NCI-H524 treated with DMSO at 0.1 percent for 48 hours (cell line): ENCODE measurements at regions not wholly inside any gene's neighbourhood (a gene's known extent, or its start where the extent isn't known, plus 50 kb on each side); places are given as distances from the start of the nearest gene placed in this dataset.
"Not testable (repeated sequence)": the region's sequence is repeated elsewhere in the genome, so short reads cannot be mapped to it uniquely, and the experiment has no call there.

ENCODE experiments used
- DNase-seq: peaks from one replicate; lab custom pipeline; 2025; lab: John Stamatoyannopoulos, UW

GRCh38 chr5:4570047-4570995 is 569.8 kb upstream of the ADAMTS16 start:
- DNase-seq: no peak

GRCh38 chr5:4571248-4571948 is 568.7 kb upstream of the ADAMTS16 start:
- no peak for DNase-seq

- DNase-seq: no peak
These were observed 567.6 kb upstream of the ADAMTS16 start for GRCh38 chr5:4572311-4573100.

GRCh38 chr5:4575608-4576007 is 564.5 kb upstream of the ADAMTS16 start:
- no peak for DNase-seq

GRCh38 chr5:4576161-4576748 is 563.9 kb upstream of the ADAMTS16 start:
- DNase-seq: no peak

GRCh38 chr5:4576908-4577307 is 563.2 kb upstream of the ADAMTS16 start:
- no peak for DNase-seq

- DNase-seq: no peak
These were observed 560.5 kb upstream of the ADAMTS16 start for GRCh38 chr5:4579679-4580078.

GRCh38 chr5:4580772-4581171 is 559.4 kb upstream of the ADAMTS16 start:
- no peak for DNase-seq

GRCh38 chr5:4581289-4581688 is 558.8 kb upstream of the ADAMTS16 start:
- no peak for DNase-seq

GRCh38 chr5:4584982-4585381 is 555.1 kb upstream of the ADAMTS16 start:
- no peak for DNase-seq

GRCh38 chr5:4613440-4613839 is 526.7 kb upstream of the ADAMTS16 start:
- no peak for DNase-seq

GRCh38 chr5:4614088-4614487 is 526.0 kb upstream of the ADAMTS16 start:
- peak; percentile 73 for DNase-seq

GRCh38 chr5:4615369-4615768 is 524.8 kb upstream of the ADAMTS16 start:
- DNase-seq: not testable (repeated sequence)

- DNase-seq: no peak
These were observed 514.8 kb upstream of the ADAMTS16 start for GRCh38 chr5:4625206-4625896.

- peak; percentile 87 for DNase-seq
These were observed 513.0 kb upstream of the ADAMTS16 start for GRCh38 chr5:4627131-4627530.

GRCh38 chr5:4627929-4628328 is 512.2 kb upstream of the ADAMTS16 start:
- DNase-seq: no peak

- no peak for DNase-seq
These were observed 511.3 kb upstream of the ADAMTS16 start for GRCh38 chr5:4628645-4629385.

- DNase-seq: no peak
These were observed 510.1 kb upstream of the ADAMTS16 start for GRCh38 chr5:4630031-4630430.

GRCh38 chr5:4634342-4634741 is 505.8 kb upstream of the ADAMTS16 start:
- DNase-seq: no peak

GRCh38 chr5:4636378-4636777 is 503.8 kb upstream of the ADAMTS16 start:
- no peak for DNase-seq

- no peak for DNase-seq
These were observed 500.2 kb upstream of the ADAMTS16 start for GRCh38 chr5:4639946-4640345.
